HG02571 (cell line): ENCODE measurements at regions not wholly inside any gene's neighbourhood (a gene's known extent, or its start where the extent isn't known, plus 50 kb on each side); places are given as distances from the start of the nearest gene placed in this dataset.

Experiments
- ATAC-seq: cut with Tn5 transposase; IDR thresholded peaks from one replicate; pipeline ENCODE4 v1.9.1; 2021; ENCODE audit warnings: mild to moderate bottlenecking, moderate library complexity; ENCODE audit not compliant: unreplicated experiment

DNA sequence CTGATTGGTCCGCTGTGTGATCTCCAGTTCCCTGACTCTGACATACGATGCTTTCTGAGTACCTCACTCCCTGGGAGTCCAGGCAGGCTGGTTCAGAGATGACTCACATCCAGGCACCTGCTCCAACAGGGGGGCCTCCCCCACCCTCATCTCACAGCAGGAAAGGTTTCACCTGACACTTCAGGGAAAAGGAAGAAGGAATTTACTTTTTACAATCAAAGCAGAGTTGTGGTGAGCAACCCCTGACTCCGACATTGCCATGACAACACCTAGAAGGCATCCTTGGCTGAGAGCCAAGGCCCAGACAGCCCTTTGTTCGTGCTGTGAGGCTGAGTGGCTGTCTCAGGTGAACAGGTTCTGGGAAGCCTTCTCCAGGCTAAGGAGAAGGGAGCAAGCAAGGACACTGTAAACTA lies 164.6 kb upstream of the GJB5 start:
- no peak for ATAC-seq

DNA sequence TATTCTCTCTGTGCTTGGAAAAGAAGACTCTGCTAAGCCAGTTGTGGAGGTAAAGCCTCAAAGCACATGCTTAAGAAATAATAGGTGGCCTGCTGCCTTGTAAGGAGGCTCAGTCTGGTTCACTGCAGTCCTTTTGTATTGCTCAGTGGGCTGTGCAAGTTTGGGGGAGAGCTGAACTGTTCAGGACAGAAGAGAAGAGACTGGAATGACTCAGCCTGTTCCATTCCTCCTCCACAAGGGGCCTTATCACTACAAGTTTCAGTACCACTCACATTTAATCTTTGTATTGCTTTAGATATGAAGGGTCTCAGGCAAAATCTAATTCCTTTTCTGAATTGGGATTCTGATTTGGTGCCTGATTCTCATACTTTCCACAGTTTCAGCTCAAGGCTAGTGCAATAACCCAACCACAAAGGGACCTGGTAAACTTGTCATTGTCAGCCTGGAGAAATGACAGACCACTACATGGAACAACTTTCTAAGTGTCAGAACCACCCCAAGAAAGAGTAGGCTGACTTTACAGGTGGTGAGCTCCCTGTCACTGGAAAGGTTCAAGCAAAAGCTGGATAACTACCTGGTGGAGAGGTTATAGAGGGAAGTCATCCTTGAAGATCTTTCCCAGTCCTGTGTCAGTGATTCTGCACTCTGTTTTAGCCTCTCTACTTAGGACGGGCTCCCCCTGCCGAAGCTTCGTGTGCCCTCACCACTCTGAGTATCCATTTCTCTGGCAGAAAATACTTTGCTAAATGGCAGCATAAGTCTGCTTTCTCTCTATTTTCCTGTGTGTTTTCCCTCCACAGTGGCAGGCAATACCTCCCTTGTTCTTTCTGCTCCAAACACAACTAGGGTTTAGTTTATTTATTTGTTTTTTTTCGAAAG lies 162.9 kb upstream of the GJB5 start:
- ATAC-seq = no peak

DNA sequence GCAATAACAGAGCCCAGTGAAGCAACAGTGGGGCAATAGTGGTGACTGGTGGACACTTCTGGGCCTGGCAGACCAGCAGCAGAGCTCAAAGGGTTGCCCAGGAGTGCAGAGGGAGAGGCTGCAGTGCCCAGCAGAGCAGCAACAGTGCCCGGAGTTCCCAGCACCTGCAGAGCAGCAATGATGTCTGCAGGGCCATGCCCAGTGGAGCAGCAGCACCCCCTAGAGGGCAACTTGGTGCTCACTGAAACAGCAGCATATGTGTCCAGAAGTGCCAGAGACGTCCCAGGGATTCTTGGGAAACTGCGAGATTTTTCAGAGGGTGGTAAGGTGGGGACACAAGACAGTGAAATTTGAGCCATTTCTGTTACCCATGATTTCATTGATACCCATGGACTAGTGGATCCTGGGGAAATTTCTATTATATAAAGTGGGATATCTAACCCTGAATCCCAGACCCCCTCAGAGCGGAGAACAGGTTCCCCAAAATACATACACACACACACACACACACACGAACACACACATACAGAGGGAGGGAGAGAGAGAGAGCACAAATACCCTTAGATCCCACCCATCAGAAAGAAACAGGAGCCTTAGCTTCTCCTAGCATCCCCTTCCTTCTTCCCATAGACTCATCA lies 156.9 kb upstream of the GJB5 start:
- no peak for ATAC-seq

DNA sequence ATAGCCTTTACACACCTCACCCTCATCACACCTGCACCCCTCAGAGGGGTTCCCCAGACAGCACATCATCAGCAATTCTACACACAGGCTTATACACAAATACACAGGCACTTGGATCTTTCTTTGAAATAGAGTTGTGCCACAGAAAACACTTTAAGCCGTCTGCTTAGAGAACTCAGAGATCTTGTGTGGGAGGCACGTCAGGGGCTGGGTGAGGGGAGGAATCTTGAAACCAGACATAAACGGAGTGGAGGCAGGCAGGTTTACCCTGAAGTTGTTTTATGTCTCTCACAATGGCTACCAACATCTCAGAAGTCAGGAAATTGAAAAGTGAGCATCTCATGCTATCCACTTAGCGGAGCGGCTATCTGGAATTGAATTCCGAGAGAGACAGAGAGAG lies 151.9 kb upstream of the GJB5 start:
- no peak for ATAC-seq

DNA sequence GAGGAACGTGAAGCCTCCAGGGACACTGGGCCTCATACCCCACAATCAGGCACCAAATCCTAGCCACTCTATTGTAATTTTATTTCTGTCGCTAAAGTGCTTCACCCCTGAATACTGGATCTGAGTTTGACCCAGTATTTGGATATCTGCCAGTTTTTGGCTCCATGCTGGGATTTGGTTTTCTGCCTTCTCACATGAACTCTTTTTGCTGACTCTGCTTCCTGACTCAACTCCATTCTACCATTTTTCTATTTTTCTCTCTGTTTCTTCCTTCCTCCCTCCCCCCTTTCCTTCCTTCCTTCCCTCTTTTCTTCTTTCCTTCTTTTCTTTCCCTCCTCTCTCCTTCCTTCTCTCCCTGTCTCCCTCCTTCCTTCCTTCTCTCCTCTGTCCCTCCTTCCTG lies 151.3 kb upstream of the GJB5 start:
- ATAC-seq = no peak

DNA sequence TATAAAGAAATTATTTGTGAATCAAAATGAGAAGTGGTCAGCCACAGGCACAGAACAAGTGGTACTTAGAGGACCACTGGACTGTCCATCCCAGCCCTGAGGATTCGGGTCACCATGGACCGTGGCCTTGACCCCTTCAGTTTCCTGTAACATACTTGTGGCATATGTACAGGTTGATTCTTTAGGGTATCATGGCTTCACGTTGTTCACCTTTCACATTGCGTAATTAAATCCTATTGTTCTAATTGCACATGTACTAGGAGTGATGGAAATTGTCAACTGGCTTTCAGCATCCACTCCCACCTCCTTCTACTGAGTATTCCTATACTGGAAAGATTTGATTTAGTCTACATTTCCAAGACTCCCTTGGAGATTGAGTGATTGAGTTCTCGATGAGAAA lies 148.3 kb upstream of the GJB5 start:
- no peak for ATAC-seq

DNA sequence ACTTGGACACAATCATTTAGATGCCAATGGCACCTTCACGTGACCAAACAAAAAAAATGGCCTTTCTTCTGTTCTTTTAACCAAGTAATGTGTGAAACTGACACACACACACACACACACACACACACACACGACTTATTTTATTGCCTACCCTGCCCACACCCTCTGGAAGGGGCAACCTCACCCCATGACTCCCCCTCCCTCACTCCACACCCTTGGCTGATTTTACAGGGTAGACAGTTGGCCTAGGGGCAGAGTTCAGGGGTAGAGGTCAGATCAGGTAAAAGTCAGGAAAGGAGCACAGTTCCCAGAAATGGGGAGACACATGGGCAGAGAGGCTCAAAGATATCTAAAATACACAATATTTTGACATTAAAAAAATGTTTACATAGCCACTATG lies 144.8 kb upstream of the GJB5 start:
- no peak for ATAC-seq

DNA sequence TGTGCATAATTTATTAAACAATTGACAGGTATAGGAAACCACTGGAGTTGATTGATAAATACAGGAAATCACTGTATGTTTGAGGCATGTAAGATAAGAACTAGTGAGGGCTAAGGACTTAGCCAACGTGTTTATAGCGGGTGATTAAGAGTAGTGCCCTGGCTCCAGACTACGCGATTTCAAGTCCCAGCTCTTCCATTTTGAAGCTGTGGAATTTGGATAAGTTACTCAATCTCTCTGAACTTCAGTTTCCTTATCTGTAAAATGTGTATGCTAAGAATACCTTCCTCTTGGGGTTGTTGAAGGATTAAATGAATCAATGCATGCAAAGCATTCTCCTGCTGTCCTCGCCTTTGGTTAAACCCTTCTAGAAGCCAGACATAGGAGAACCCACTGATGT lies 143.3 kb upstream of the GJB5 start:
- ATAC-seq = no peak

DNA sequence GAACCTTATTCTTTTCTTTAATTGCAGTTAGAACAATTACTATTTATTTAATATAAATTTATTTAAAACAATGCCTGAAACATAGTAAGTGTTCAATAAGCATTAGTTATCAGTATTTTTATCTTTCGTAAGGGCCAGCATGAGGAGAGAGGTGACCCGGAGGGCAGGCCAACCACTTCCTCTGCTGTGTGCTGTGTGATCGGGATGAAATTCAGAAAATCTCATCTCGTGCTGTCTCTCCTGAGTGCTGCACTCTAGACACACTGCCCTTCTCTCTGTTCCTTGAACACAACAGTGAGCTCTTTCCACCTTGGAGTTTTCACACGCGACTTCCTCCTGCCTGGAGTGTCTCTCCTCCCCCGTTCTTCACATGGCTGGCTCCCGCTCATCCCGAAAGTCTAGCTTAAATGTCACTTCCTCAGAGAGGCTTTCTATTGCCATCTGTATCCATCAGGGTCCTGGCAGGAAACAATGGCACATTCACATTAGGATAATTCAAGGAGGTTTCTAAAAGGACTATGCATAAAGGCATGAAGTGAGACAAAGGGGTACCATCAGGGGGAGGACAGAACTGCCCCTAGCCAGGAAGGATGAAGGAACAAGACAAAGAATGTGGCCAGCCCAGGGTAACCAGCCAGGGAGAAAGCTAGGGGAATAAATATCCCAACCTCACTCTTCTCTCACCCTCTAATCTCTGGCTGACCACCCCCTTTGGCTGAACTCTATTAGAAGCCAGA lies 142.6 kb upstream of the GJB5 start:
- no peak for ATAC-seq

DNA sequence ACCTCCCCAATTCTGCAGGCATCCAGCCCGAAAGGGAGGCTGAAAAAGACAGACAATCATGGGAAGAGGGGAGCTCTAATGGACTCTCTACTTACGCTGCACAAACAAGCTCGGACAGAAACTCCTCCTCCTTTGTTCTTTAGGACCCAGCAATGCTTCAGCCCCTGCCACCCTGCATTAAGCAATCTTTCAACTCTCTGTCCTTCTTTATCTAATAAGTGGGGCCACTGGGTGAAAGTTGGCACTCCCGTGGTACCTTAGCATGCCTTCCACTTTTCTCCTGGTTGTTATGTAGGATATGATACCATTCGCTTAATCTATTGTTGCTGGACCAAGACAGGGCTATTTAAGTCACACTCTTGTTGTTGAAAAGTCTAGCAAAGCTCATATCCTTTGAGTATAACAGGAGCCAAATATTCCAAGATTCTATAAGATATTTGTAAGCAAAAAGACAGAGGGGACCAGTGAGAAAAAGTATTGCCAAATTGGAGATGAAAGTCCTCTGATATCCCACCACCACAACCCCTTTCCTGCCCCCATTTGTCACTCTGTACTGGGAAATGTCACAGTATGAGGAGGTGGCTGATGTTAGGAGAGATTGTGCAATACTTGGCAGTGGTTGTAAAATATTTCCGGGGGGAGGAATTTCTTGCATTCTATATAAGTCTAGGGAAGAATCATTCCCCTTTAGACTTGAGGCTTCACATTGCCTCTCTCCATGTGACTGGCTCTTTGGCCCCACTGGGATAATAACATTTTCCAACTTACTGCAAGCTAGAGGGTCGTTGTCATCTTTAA lies 137.3 kb upstream of the GJB5 start:
- ATAC-seq = no peak

DNA sequence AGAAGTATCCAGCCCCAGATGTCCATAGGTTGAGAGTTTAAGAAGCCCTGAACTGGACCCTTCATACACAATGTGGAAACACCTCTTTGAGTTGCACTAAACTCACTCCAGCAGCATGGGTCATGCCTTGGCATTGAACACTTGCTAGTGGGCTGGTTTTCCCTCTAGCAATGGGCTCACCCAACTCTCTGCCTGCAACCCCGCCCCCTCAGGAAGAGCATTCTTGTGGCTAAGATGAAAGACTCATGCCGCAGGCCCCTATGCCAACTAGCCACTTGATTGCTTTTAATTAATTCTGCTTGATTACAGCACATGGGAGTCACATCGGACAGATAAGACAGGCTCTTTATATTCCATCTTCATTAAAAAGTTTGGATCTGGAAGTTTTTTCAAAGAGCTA lies 136.5 kb upstream of the GJB5 start:
- ATAC-seq = no peak

DNA sequence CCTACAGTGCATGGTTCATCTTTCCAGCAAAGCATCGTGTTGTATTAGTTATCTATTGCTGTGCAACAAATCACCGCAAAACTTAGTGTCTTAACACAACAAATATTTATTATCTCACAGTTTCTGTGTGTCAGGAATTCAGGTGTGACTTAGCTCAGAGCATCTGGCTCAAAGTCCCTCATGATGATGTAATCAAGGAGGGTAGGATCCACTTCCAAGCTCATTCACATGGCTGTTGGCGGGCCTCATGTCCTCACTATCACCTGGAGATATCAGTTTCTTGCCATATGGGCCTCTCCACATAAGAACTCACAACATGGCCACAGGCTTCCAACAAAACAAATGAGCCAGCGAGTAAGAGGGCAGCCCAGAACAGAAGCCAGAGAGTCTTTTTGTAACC lies 135.6 kb upstream of the GJB5 start:
- no peak for ATAC-seq

DNA sequence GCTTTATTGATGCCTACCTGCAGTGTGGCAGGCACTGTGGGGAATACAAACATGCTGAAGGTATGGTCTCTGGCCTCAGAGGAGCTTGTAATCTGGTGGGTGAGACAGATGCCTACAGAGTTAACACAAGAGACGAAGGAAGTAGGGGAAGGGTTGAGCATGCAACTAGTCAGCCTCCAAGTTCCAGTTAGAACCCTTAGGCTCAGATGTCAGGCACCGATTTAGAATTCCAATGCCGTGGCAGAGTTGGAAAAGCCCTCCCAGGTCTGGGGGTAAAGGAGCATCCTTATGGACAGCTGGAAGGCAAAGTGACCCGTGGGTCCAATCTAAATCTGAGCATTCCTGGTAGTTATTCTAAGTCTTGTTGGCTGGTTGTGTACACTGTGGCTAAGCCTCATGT lies 132.9 kb upstream of the GJB5 start:
- no peak for ATAC-seq

DNA sequence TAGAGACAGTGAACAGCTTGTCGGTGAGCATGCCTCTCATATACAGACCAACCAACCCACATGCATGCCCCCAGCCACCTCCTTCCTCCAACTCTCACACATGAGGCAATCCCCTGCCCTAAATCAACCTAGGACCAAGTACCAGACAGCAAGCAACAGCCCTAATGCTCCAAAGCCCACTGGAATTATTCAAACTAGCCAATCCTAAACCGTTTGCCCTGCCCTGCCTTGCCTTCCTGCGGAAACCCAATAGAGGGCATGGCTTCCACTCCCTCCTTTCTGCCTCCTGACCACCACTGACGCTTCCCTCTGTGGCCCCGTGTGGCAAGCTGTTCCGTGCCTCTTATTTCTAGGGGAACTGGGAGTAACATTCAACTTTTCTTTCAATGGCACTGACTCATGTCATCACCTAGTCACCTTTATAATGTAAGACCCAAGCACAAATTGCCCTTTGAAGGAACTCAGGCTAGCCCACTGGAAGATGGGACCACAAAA lies 129.3 kb upstream of the GJB5 start:
- ATAC-seq = no peak

DNA sequence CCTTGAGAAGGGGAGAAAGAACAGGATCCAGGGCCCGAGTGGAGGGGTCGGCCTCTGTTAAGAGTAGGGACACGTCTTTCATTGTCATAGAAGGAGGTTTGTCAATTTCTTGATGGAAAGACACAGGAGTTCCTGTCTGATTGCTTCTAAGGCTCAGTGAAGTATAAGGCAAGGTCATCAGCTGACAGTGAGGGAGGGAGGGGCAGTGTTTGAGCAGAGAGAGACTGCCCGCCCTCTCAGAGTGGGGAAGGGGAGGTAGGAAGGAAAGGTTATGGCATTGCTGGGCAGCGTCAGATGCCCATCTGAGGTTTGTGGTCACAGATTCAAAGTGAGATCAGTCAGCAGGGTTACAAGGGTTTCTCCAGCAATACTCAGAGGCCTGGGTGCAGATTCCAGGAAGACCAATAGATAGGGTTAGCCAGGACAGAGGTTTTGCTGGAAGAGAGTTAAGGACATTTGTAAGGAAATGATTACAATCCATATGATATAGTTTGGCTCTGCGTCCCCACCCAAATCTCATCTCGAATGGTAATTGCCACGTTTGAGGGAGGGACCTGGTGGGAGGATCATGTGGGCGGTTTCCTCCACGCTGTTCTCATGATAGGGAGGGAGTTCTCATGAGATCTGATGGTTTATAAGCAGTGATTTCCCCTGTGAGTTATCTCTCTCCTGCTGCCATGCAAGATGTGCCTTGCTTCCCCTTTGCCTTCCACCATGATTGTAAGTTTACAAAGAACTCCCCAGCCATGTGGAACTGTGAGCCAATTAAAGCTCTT lies 127.2 kb upstream of the GJB5 start:
- no peak for ATAC-seq

DNA sequence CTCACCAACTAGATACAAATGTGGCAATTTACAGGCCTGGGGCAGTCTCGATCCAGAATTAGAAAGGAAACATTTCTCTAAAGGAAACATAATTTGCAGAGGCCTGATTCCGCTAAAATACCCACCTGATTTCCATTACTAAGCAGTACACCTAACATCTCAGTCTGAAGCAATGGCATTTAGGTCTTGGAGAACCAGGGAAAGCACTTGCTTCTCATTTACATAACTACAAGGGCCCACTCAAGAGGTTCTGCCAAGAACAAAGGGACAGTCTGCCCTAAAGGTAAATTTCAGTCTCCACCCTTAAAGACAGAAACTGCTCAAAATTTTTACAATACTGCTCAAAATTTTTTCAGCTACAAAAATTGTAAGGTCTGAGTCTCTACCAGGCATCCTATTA lies 123.7 kb upstream of the GJB5 start:
- ATAC-seq = no peak

DNA sequence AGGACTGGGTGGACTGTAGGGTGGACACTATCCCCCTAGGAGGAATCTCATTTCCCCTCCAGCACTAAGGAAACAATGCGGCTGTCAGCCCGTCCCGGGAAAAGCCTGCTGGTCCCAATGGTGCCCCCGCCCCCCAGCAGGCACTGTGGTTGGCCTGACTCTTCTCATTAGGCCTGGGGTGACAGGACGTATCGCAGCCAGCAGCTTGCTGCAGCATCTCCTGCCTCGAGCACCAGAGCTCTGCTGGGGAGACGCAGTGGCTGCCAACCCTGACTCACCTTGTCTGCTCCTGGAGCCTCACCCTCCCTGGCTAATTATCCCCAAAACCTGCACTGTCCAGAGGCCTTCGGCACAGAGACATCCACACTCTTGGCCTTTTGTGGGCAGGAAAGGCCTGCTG lies 115.1 kb upstream of the GJB5 start:
- no peak for ATAC-seq

DNA sequence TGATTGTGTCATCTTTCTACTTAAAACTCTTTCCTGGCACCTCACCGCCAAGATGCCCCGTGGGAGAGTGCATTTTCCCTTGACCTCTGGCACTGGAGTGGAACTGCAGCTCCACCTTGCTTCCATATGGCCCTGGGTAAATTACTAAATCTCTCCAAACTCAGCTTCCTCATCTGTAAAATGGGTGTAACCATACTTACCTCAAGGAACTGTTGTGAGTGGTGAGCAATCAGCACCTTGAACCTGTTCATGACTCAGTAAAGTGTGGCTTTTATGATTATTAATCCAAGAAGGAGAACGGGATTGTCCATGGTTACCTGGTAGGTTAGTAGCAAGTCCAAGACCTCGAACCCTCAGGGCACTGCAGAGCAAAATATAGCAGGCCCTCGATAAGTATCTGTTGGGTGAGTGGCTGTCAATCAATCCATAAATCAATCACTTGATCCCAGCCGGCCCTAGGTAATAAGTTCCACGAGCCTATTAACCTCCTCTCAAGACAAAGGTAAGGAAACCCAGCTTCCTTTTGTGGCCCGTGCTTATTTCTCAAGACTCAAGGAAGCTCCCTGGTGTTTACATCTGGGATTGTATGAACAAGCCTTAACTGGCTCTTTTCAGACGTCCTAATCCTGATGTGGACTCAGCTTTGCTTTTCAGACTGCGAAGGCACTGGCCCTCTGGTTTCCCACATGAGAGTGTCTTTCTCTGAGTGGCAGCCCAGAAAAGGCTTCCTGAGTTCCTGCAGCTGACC lies 114.0 kb upstream of the GJB5 start:
- ATAC-seq = no peak

DNA sequence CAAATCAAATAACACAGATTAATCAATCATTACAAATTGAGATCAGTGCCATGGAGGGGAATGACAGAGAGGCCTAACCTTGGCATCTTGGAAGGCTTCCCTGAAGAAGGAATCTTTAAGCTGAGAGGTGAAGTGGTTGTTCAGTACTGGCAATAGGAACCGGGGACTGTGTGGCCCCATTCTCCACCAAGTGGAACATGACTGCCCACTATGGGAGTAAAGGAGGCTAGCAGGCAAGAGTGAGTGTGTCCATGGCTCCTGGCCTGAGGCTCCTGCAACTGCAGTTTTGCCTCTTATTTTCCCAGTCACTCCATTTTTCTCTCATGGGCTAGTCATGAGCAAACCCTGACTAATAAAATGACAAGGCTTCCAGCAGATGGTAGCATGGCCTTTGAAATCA lies 112.2 kb upstream of the GJB5 start:
- no peak for ATAC-seq
